Forelimb muscle (tissue), 1 donor: ENCODE measurements at regions not wholly inside any gene's neighbourhood (a gene's known extent, or its start where the extent isn't known, plus 50 kb on each side); places are given as distances from the start of the nearest gene placed in this dataset.

Source experiments
- DNase-seq: peaks from one replicate; pipeline ENCODE4 v3.0.0-alpha.2; 2013; ENCODE audit warnings: low read depth

DNA sequence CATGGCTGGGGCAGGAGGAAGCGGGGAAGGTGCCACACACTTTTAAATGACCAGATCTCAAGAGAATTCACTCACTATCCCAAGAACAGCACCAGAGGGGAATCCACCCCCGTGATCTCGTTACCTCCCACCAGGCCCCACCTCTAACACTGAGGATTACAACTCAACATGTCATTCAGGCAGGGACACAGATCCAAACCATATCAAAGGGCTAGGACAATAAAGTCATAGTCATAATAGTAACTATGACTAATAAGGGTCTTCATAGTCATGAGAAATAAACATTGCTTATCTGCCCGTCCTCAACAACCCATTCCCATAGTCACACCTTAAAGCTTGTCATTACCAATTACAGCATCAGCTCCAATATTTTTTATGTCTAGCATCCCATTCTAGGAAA lies 65.3 kb upstream of the SMC2 start:
- DNase-seq: no peak
